Left lung (tissue), 4 donors: ENCODE measurements at regions not wholly inside any gene's neighbourhood (a gene's known extent, or its start where the extent isn't known, plus 50 kb on each side); places are given as distances from the start of the nearest gene placed in this dataset.

Source experiments
- ATAC-seq: fragments of 200-7000 bp; cut with Tn5 transposase; one replicate; pipeline ENCODE4 v1.9.1; 2020; ENCODE audit warnings: moderate library complexity
- DNase-seq, 4 donors: peaks; one replicate each; pipeline ENCODE4 v3.0.0-alpha.2; 2013 to 2020
- H3K27ac ChIP-seq, 2 donors: fragments of 200-600 bp; sonication (generic) in 1 of 2; one replicate each; pipeline versions ENCODE4 v1.5.0 to v1.8.0; 2020 to 2021
- H3K27me3 ChIP-seq, 2 donors: fragments of 200-600 bp; sonication (generic) in 1 of 2; one replicate each; pipeline versions ENCODE4 v1.5.0 to v1.8.0; 2020 to 2021
- H3K36me3 ChIP-seq, 2 donors: fragments of 200-600 bp; sonication (generic) in 1 of 2; one replicate each; pipeline versions ENCODE4 v1.5.0 to v1.8.0; 2020 to 2021
- H3K4me1 ChIP-seq, 2 donors: fragments of 200-600 bp; one replicate each; pipeline ENCODE4 v1.8.0; 2021
- H3K4me3 ChIP-seq, 2 donors: fragments of 200-600 bp; sonication (generic) in 1 of 2; one replicate each; pipeline versions ENCODE4 v1.5.0 to v1.8.0; 2020 to 2021; ENCODE audit warnings: mild to moderate bottlenecking in 1 of 2
- H3K9me3 ChIP-seq, 2 donors: fragments of 200-600 bp; sonication (generic) in 1 of 2; one replicate each; pipeline versions ENCODE4 v1.5.0 to v1.8.0; 2020 to 2021
- intact Hi-C, 2 donors: fragments of 100-400 bp; cut with DNase I; formaldehyde crosslinking; loops; one replicate each; pipeline versions ENCODE4 v1.11.2 to v1.14.2; 2022
- TF ChIP-seq, protein P1 (sequence below), 2 donors: fragments of 200-600 bp; sonication (generic) in 1 of 2; IDR thresholded peaks; one replicate each; pipeline versions ENCODE4 v1.5.0 to v1.8.0; 2021; ENCODE audit warnings: antibody characterized with exemption in 2 of 2
- donor health status: DM: no; HTN: yes; CAD: no.
- donor health status: DM: no; HTN: no; CAD: no.

DNA sequence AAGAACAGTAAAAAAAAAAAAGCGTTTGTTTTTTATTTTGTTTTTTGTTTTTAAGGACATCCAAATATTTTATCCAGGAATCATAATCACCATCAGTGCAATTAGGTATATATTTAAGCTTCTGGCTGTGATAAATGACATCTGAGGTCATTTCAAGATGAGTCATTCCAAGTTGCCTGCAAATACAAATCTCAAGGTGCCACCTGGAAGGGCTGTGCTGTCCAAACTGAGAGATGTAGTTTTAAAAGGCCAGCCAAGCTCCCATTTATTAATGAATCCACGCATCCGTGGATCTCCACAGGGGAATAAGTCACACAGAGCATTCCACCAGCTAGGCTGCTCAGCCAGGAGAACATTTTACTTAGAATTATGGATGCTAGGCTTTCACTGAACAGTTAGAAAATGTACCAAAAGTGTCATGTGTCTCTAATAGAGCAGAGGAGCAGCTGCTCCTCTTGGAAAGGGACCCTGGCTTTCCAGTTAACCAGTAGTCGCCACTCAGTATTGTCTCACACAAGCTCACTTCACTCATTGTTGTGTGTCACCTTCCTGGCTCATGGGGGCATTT, 1151.4 kb upstream of the TMEM132C start:
- H3K27me3 ChIP-seq: peaks cover 0 to 10% of the 10 kb centered on the region in 2 donors
- no peak overlapping the region for H3K27ac ChIP-seq
- TF ChIP-seq, protein P1, sequence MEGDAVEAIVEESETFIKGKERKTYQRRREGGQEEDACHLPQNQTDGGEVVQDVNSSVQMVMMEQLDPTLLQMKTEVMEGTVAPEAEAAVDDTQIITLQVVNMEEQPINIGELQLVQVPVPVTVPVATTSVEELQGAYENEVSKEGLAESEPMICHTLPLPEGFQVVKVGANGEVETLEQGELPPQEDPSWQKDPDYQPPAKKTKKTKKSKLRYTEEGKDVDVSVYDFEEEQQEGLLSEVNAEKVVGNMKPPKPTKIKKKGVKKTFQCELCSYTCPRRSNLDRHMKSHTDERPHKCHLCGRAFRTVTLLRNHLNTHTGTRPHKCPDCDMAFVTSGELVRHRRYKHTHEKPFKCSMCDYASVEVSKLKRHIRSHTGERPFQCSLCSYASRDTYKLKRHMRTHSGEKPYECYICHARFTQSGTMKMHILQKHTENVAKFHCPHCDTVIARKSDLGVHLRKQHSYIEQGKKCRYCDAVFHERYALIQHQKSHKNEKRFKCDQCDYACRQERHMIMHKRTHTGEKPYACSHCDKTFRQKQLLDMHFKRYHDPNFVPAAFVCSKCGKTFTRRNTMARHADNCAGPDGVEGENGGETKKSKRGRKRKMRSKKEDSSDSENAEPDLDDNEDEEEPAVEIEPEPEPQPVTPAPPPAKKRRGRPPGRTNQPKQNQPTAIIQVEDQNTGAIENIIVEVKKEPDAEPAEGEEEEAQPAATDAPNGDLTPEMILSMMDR (IDR thresholded peaks at IDR 0.05): no peak
- ATAC-seq (no peak), DNase-seq (no peak)
- intact Hi-C loops: loop anchor here in 1 of 2 donors (10.0 kb wide), 1 partner anchor 179 kb away; no protein-coding TSS in a partner anchor
- H3K36me3 ChIP-seq: no peaks in the 10 kb centered on the region
- no peaks in the 10 kb centered on the region for H3K9me3 ChIP-seq
- H3K4me1 ChIP-seq: no peaks in the 10 kb centered on the region
- H3K4me3 ChIP-seq: no peak overlapping the region

DNA sequence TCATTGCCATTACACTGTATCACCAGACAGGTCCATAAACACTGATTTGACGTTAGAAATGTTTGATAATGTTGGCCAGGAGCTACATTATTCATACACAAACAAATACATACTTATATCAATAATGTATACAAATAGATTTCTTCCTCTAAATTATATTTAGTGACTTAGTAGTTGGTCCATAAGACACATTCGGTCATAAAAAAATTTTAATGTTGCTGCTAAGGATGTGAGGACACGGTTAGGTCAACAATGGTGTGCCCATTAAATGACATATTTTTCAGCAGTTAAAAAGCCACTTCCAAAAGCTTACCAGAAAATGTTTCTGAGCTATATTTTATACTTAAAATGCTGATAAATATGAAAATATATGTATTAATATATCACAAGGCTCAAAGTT, 1148.7 kb upstream of the TMEM132C start:
- intact Hi-C loops: loop anchor here in 1 of 2 donors (10.0 kb wide), 1 partner anchor 177 kb away; no protein-coding TSS in a partner anchor
- no peak for ATAC-seq
- H3K9me3 ChIP-seq: no peaks in the 10 kb centered on the region

DNA sequence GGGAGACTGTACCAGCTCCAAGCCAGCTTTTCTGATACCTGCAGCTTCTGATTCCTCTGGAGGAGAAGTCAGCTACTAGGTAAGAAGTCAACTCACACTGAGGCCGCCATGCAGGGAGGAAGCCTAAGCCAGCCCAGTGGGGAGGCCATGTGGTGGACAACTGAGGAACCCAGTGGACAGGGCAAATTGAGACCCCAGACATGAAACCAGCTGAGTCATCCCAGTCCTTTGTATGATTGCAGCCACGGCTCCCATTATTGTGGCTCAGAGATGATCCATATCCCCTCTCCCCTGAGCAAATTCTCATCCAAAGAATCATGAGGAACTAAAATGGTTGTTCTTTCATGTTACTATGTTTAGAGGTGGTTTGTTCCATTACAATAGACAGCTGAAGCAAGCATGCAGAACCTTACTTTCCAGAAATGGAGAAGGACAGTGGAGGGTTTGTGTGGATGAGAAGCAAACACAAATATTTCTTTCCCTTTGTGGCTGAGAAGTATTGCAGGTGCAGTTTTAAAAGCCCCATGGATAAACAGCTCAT, 1147.3 kb upstream of the TMEM132C start:
- intact Hi-C loops: loop anchor here in 1 of 2 donors (10.0 kb wide), 1 partner anchor 175 kb away; no protein-coding TSS in a partner anchor

More for the DNA sequence above, 1148.7 kb upstream of the TMEM132C start:
- H3K27me3 ChIP-seq: no peaks in the 10 kb centered on the region
- H3K4me1 ChIP-seq: no peaks in the 10 kb centered on the region
- H3K27ac ChIP-seq: no peak overlapping the region
- TF ChIP-seq, protein P1 (IDR thresholded peaks at IDR 0.05): no peak
- no peaks in the 10 kb centered on the region for H3K36me3 ChIP-seq
- no peak for DNase-seq
- H3K4me3 ChIP-seq: no peak overlapping the region

DNA sequence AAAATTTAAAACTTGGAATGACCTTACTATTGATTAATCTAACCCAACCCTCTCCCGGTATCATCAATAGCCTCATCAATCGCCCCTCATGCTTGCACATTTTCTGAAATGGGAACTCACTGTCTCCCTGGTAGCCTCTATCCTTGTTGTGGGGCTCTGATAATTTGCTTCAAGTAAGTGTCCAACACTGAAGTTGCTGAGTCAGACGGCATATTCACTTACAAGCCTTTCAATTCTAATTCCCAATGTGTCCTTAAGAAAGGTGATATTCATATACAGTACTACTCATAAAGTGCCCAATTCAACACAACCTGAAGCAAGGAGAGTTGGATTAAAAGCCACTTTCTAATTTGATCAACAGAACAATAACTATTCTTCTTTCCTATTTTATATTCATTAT, 1146.1 kb upstream of the TMEM132C start:
- Histone ChIP-seq H3K36me3 (no peaks in the 10 kb centered on the region), H3K4me1 (no peaks in the 10 kb centered on the region), H3K27ac (no peak overlapping the region), H3K4me3 (no peak overlapping the region), H3K9me3 (no peaks in the 10 kb centered on the region), H3K27me3 (no peaks in the 10 kb centered on the region)
- DNase-seq (no peak), ATAC-seq (no peak)
- TF ChIP-seq, protein P1 (IDR thresholded peaks at IDR 0.05): no peak
- intact Hi-C loops: no loop called here

More for the DNA sequence above, 1147.3 kb upstream of the TMEM132C start:
- Histone ChIP-seq H3K36me3 (no peaks in the 10 kb centered on the region), H3K27ac (no peak overlapping the region), H3K9me3 (no peaks in the 10 kb centered on the region), H3K27me3 (no peaks in the 10 kb centered on the region), H3K4me1 (no peaks in the 10 kb centered on the region), H3K4me3 (no peak overlapping the region)
- TF ChIP-seq, protein P1 (IDR thresholded peaks at IDR 0.05): no peak
- no peak for ATAC-seq
- no peak for DNase-seq

DNA sequence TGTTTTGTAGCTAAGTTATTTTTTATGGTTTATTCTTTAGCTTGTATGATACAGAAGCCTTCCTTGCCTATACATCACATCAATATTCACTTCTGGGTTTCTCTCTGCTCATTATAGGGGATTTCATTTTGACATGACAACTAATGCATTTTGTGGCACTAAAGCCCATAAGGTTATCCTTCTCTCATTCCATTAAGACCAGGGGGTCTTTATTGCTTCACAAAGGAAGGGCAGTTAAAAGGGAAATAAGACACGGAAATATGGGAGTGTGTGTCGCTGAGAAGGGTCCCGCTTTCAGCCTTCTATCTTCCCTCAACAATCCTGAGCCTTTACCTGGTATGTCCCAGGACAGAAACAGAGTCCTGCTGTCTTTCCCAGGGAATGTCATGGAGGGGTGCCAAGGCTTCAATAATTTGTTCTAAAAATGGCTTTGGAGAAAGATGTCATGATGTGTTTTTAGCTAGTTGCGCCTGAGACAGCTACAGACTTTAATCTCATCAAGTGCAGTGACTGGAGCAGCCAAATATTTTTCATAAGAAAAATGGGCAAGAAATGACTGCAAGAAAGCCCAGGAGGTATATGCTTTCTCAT, 1145.4 kb upstream of the TMEM132C start:
- TF ChIP-seq, protein P1 (IDR thresholded peaks at IDR 0.05): no peak
- no peak for DNase-seq
- no peaks in the 10 kb centered on the region for H3K36me3 ChIP-seq
- H3K27me3 ChIP-seq: no peaks in the 10 kb centered on the region
- no peak for ATAC-seq
- intact Hi-C loops: no loop called here
- no peak overlapping the region for H3K4me3 ChIP-seq
- H3K4me1 ChIP-seq: no peaks in the 10 kb centered on the region
- H3K27ac ChIP-seq: no peak overlapping the region
- no peaks in the 10 kb centered on the region for H3K9me3 ChIP-seq
